GM12878 (cell line): ENCODE measurements at regions not wholly inside any gene's neighbourhood (a gene's known extent, or its start where the extent isn't known, plus 50 kb on each side); places are given as distances from the start of the nearest gene placed in this dataset.

Source experiments
- ATAC-seq: fragments of 200-7000 bp; cut with Tn5 transposase; 3 replicates; pipeline ENCODE4 v1.9.1; 2020; ENCODE audit warnings: mild to moderate bottlenecking, moderate library complexity
- BruUV-seq: library from RNA; stranded (reverse); fragments of 400-500 nt; replicated peaks from 2 replicates; lab custom pipeline; 2021; lab: Mats Ljungman, UMichigan
- CTCF ChIA-PET: fragments of 300-600 bp; sonication (Branson Sonifier 250); formaldehyde crosslinking; extraction: SDS; loops from one replicate; lab custom pipeline; 2021; ENCODE audit warnings: inconsistent platforms; lab: Yijun Ruan, JAX
- POLR2A ChIA-PET: fragments of 350-600 bp; formaldehyde crosslinking; extraction: SDS; loops from one replicate; lab custom pipeline; 2021; ENCODE audit warnings: inconsistent platforms; lab: Charles Lee
- RAD21 ChIA-PET: fragments of 300-600 bp; sonication (Branson Sonifier 250); formaldehyde crosslinking; loops from one replicate; lab custom pipeline; 2023; ENCODE audit warnings: antibody characterized with exemption; ENCODE audit not compliant: unreplicated experiment; lab: Charles Lee
- SMC1A ChIA-PET: fragments of 300-600 bp; sonication (Branson Sonifier 250); formaldehyde crosslinking; loops from one replicate; lab custom pipeline; 2023; ENCODE audit not compliant: unreplicated experiment, uncharacterized antibody; lab: Charles Lee
- DNase-seq: peaks from one replicate; pipeline ENCODE4 v3.0.0-alpha.2; 2011; ENCODE audit warnings: low read depth, low spot score
- FAIRE-seq: peaks from 3 replicates; lab custom pipeline; 2011; peaks lifted over from hg19 to GRCh38; lab: Jason Lieb, UNC
- H2AFZ ChIP-seq: 2 replicates; pipeline ENCODE4 v1.6.0; 2011; ENCODE audit warnings: low read depth, low read length, control low read depth; ENCODE audit not compliant: control insufficient read depth
- H3K27ac ChIP-seq: 2 replicates; pipeline ENCODE4 v1.5.1; 2011; ENCODE audit warnings: control low read depth; ENCODE audit not compliant: control insufficient read depth, insufficient read depth
- H3K27me3 ChIP-seq, 2 experiments: replicated peaks in 1 of 2; 2 replicates each; pipeline versions ENCODE4 v1.6.0 to v1.6.1; 2011; ENCODE audit warnings: low read length in 1 of 2; ENCODE audit not compliant: control insufficient read depth in 2 of 2, insufficient read depth in 2 of 2
- H3K36me3 ChIP-seq, 2 experiments: 2 replicates each; pipeline ENCODE4 v1.5.1; 2011; ENCODE audit warnings: low read length in 1 of 2; ENCODE audit not compliant: control insufficient read depth in 2 of 2, insufficient read depth in 2 of 2
- H3K4me1 ChIP-seq: 2 replicates; pipeline ENCODE4 v1.6.1; 2011; ENCODE audit warnings: mild to moderate bottlenecking, low read length, moderate library complexity, mixed read lengths; ENCODE audit not compliant: control insufficient read depth, insufficient read depth
- H3K4me2 ChIP-seq: 2 replicates; pipeline ENCODE4 v1.6.0; 2011; ENCODE audit warnings: control low read depth; ENCODE audit not compliant: control insufficient read depth, insufficient read depth
- H3K4me3 ChIP-seq: fragments of 200-600 bp; sonication (generic); 2 replicates; pipeline ENCODE4 v1.5.1; 2016
- H3K79me2 ChIP-seq: 2 replicates; pipeline ENCODE4 v1.6.0; 2011; ENCODE audit warnings: low read length; ENCODE audit not compliant: control insufficient read depth, insufficient read depth
- H3K9ac ChIP-seq: 2 replicates; pipeline ENCODE4 v1.8.0; 2011; ENCODE audit warnings: low read length, control low read depth, mixed read lengths; ENCODE audit not compliant: control insufficient read depth, insufficient read depth
- H3K9me3 ChIP-seq: replicated peaks from 3 replicates; pipeline ENCODE4 v1.5.1; 2011; ENCODE audit warnings: mild to moderate bottlenecking, low read length; ENCODE audit not compliant: control insufficient read depth, insufficient read depth
- H4K20me1 ChIP-seq: 2 replicates; pipeline ENCODE4 v1.6.0; 2011; ENCODE audit not compliant: control insufficient read depth, insufficient read depth
- CBX5 ChIP-seq: sonication (generic); IDR thresholded peaks from 2 replicates; pipeline ENCODE4 v1.6.1; 2016; ENCODE audit warnings: low read depth, moderate library complexity, mild to moderate bottlenecking, inconsistent platforms
- CHD2 ChIP-seq: IDR thresholded peaks from 2 replicates; pipeline ENCODE4 v1.6.1; 2011; ENCODE audit warnings: low read depth, low read length, improper control_type of control experiment, borderline replicate concordance
- CREB1 ChIP-seq: IDR thresholded peaks from 2 replicates; pipeline ENCODE4 v1.6.1; 2012; ENCODE audit warnings: low read depth, mild to moderate bottlenecking, inconsistent platforms
- EP300 ChIP-seq, 2 experiments: fragments of 150-350 bp in 1 of 2; IDR thresholded peaks; 2 replicates each; pipeline ENCODE4 v1.6.1; 2011 to 2012; ENCODE audit warnings: low read depth in 2 of 2, low read length in 2 of 2, borderline replicate concordance in 1 of 2, improper control_type of control experiment in 1 of 2, inconsistent platforms in 1 of 2; ENCODE audit not compliant: control insufficient read depth in 1 of 2
- HDAC2 ChIP-seq: fragments of 200-600 bp; sonication (generic); IDR thresholded peaks from 2 replicates; pipeline ENCODE4 v1.6.1; 2017
- HDGF ChIP-seq: fragments of 450-650 bp; IDR thresholded peaks from 2 replicates; pipeline ENCODE4 v1.6.1; 2016; ENCODE audit warnings: antibody characterized with exemption
- IKZF2 ChIP-seq, 2 experiments: fragments of 450-650 bp; IDR thresholded peaks; 2 replicates each; pipeline ENCODE4 v1.6.1; 2017; ENCODE audit warnings: mild to moderate bottlenecking in 2 of 2, moderate library complexity in 2 of 2
- IRF5 ChIP-seq: fragments of 450-650 bp; IDR thresholded peaks from 2 replicates; pipeline ENCODE4 v1.6.1; 2017; ENCODE audit warnings: borderline replicate concordance
- JUNB ChIP-seq: IDR thresholded peaks from 2 replicates; pipeline ENCODE4 v1.6.1; 2016; ENCODE audit warnings: antibody characterized with exemption, mild to moderate bottlenecking
- MEF2A ChIP-seq: IDR thresholded peaks from 2 replicates; pipeline ENCODE4 v1.6.1; 2011; ENCODE audit warnings: low read depth, mild to moderate bottlenecking, low read length, moderate library complexity; ENCODE audit not compliant: insufficient read depth
- PAX5 ChIP-seq: IDR thresholded peaks from 2 replicates; pipeline ENCODE4 v1.6.1; 2011; ENCODE audit warnings: low read depth, low read length, borderline replicate concordance
- PBX3 ChIP-seq: IDR thresholded peaks from 2 replicates; pipeline ENCODE4 v1.6.1; 2011; ENCODE audit warnings: mild to moderate bottlenecking, low read depth, low read length, moderate library complexity; ENCODE audit not compliant: insufficient replicate concordance
- POU2F2 ChIP-seq: IDR thresholded peaks from 3 replicates; pipeline ENCODE4 v1.6.1; 2011; ENCODE audit warnings: low read depth, mild to moderate bottlenecking, low read length, borderline replicate concordance
- SMAD1 ChIP-seq: fragments of 450-650 bp; IDR thresholded peaks from 2 replicates; pipeline ENCODE4 v1.6.1; 2018; ENCODE audit warnings: mild to moderate bottlenecking, low read depth; ENCODE audit not compliant: partially characterized antibody
- TCF12 ChIP-seq: IDR thresholded peaks from 2 replicates; pipeline ENCODE4 v1.6.1; 2011; ENCODE audit warnings: low read depth, mild to moderate bottlenecking, low read length
- ZNF207 ChIP-seq: fragments of 450-650 bp; IDR thresholded peaks from 2 replicates; pipeline ENCODE4 v1.6.1; 2014; ENCODE audit warnings: antibody characterized with exemption, mild to moderate bottlenecking, borderline replicate concordance
- WGBS: methylation state at CpG from one replicate; pipeline ENCODE4 v1.1.6; 2016; ENCODE audit warnings: low lambda C conversion rate; ENCODE audit not compliant: insufficient replicate concordance, insufficient coverage; ENCODE audit errors: missing lambda C conversion rate; 5-methylcytosine and 5-hydroxymethylcytosine counted together
- in situ Hi-C: fragments of 300-500 bp; cut with MboI; formaldehyde crosslinking; loops from 9 replicates; pipeline ENCODE4 v1.14.3; 2018; ENCODE audit warnings: mixed read lengths
- intact Hi-C: fragments of 100-400 bp; cut with micrococcal nuclease; formaldehyde crosslinking; loops from one replicate; pipeline ENCODE4 v1.14.2; 2022; ENCODE audit not compliant: unreplicated experiment

- no peak overlapping the region for H3K4me3 ChIP-seq
- no peak overlapping the region for H3K9ac ChIP-seq
- no peaks in the 10 kb centered on the region for H3K27me3 ChIP-seq
- no peak for FAIRE-seq
- H3K4me1 ChIP-seq, result no peaks in the 10 kb centered on the region
- CTCF ChIA-PET, result interaction anchor here (0.6 kb wide), 1 partner anchor 96 kb away, joined by 4 read pairs; no protein-coding TSS in a partner anchor
- H2AFZ ChIP-seq, result no peak overlapping the region
- H3K36me3 ChIP-seq, result no peaks in the 10 kb centered on the region
- RAD21 ChIA-PET, result no interaction called here
- no peak overlapping the region for H3K27ac ChIP-seq
- no peaks in the 10 kb centered on the region for H3K79me2 ChIP-seq
- SMC1A ChIA-PET, result no interaction called here
- no peaks in the 10 kb centered on the region; the same call in 2 of the 3 replicates for H3K9me3 ChIP-seq
- 74% methylated on average over 3 of the region's 3 CpGs for WGBS
- no peak for DNase-seq
- H3K4me2 ChIP-seq, result no peak overlapping the region
- no peak for ATAC-seq
- in situ Hi-C loops, result no loop called here
- no peaks in the 10 kb centered on the region for H4K20me1 ChIP-seq
- BruUV-seq, result no TSS peak
- POLR2A ChIA-PET, result no interaction called here
- intact Hi-C loops, result no loop called here
- TF ChIP-seq ZNF207 (no peak), JUNB (no peak), IKZF2 (IDR thresholded peaks at IDR 0.05) (no peak), CBX5 (no peak), SMAD1 (no peak), MEF2A (no peak), TCF12 (no peak), PBX3 (no peak), PAX5 (no peak)
Measured at GRCh38 chr19:30879225-30879624, 470.0 kb downstream of the TSHZ3 start.

GRCh38 chr19:30878495-30878894, 470.7 kb downstream of the TSHZ3 start:
- ChIA-PET POLR2A (no interaction called here), SMC1A (no interaction called here), CTCF (no interaction called here), RAD21 (no interaction called here)
- no peaks in the 10 kb centered on the region for H3K4me1 ChIP-seq
- no peak overlapping the region for H3K27ac ChIP-seq
- ATAC-seq (no peak), FAIRE-seq (no peak), DNase-seq (no peak)
- H3K9ac ChIP-seq, result no peak overlapping the region
- no peak overlapping the region for H2AFZ ChIP-seq
- H3K4me3 ChIP-seq, result no peak overlapping the region
- intact Hi-C loops, result no loop called here
- 0% methylated on average over 2 of the region's 3 CpGs for whole genome bisulfite sequencing
- no peaks in the 10 kb centered on the region for H3K27me3 ChIP-seq
- no peaks in the 10 kb centered on the region for H4K20me1 ChIP-seq
- H3K79me2 ChIP-seq, result no peaks in the 10 kb centered on the region
- no peaks in the 10 kb centered on the region for H3K36me3 ChIP-seq
- no TSS peak for BruUV-seq
- no peak overlapping the region for H3K4me2 ChIP-seq
- in situ Hi-C loops, result no loop called here
- H3K9me3 ChIP-seq, result no peaks in the 10 kb centered on the region; the same call in 2 of the 3 replicates
- TF ChIP-seq EP300 (IDR thresholded peaks at IDR 0.05; ENCODE audit: borderline replicate concordance in 1 of 2, control insufficient read depth in 1 of 2, low read depth in 2 of 2, low read length in 2 of 2), result no peak
- no peak for TF ChIP-seq CHD2
- no peak for TF ChIP-seq POU2F2
- TF ChIP-seq IRF5, result no peak
- no peak for TF ChIP-seq HDGF
- TF ChIP-seq HDAC2, result no peak
- no peak for TF ChIP-seq CREB1
